ENCODE measurements at regions not wholly inside any gene's neighbourhood (a gene's known extent, or its start where the extent isn't known, plus 50 kb on each side); places are given as distances from the start of the nearest gene placed in this dataset.

DNA sequence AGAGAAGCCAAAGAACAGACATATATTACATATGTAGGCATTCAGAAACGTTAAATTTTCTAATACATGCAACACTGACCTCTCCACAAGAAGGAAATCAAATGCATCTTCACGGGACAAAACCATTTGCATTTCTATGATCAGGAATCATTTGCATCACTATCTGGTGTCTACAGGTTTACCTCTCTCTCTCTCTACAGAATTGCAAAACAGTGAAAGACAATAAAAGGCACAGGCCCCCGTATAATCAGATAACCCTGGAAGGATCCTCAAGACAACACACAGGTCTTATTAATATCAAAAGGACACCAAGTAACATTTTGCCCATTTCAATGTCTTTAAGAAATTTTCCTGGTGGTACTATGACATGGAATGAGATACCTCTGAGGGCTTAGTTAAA lies 306.3 kb downstream of the GPAM start:
- TF ChIP-seq, protein P1, sequence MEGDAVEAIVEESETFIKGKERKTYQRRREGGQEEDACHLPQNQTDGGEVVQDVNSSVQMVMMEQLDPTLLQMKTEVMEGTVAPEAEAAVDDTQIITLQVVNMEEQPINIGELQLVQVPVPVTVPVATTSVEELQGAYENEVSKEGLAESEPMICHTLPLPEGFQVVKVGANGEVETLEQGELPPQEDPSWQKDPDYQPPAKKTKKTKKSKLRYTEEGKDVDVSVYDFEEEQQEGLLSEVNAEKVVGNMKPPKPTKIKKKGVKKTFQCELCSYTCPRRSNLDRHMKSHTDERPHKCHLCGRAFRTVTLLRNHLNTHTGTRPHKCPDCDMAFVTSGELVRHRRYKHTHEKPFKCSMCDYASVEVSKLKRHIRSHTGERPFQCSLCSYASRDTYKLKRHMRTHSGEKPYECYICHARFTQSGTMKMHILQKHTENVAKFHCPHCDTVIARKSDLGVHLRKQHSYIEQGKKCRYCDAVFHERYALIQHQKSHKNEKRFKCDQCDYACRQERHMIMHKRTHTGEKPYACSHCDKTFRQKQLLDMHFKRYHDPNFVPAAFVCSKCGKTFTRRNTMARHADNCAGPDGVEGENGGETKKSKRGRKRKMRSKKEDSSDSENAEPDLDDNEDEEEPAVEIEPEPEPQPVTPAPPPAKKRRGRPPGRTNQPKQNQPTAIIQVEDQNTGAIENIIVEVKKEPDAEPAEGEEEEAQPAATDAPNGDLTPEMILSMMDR (IDR thresholded peaks at IDR 0.05; ENCODE audit: low read depth, low read length, missing control alignments): no peak
- no peak for DNase-seq (ENCODE audit: low read depth)
- no peak overlapping the region for H3K4me3 ChIP-seq (ENCODE audit: low read depth, low read length)

DNA sequence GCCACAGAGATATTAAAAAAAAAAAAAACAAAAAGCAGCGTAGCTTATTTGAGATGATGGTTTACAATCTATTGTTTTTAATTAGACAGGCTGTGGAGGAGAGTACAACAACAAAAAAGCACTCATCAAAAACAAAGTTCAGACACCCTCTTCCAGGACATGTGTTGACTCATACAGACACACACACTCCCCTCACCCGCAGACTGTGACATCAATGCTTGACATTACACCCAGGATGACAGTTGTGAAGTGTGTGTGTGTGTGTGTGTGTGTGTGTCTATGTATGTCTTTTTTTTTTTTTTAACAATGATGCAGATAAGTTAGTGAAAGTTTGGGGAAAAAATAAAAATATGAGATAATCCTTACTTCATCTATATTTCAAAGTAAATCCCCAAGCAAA lies 303.6 kb downstream of the GPAM start:
- TF ChIP-seq, protein P1 (IDR thresholded peaks at IDR 0.05; ENCODE audit: low read depth, low read length, missing control alignments): no peak
- no peak for DNase-seq (ENCODE audit: low read depth)
- no peak overlapping the region for H3K4me3 ChIP-seq (ENCODE audit: low read depth, low read length)

DNA sequence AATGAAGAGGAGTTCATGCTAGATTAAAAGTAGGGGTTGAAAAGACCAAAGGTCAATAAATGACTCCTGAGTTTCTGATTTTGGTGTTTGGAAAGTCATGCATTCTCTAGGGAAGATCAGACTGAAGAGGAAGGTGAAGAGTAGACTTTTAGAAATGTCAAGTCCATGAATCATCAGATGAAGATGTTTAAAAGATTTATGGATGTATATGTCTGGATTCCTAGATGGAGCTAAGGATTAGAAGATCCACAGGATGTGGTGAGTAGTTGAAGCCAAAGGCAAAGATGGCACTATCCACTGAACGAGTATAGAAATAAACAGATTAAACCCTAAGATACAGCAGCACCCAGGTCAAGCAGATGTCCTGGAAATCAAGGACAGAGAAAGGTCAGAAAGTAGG lies 298.5 kb downstream of the GPAM start:
- DNase-seq (ENCODE audit: low read depth): no peak
- TF ChIP-seq, protein P1 (IDR thresholded peaks at IDR 0.05; ENCODE audit: low read depth, low read length, missing control alignments): no peak
- no peak overlapping the region for H3K4me3 ChIP-seq (ENCODE audit: low read depth, low read length)

DNA sequence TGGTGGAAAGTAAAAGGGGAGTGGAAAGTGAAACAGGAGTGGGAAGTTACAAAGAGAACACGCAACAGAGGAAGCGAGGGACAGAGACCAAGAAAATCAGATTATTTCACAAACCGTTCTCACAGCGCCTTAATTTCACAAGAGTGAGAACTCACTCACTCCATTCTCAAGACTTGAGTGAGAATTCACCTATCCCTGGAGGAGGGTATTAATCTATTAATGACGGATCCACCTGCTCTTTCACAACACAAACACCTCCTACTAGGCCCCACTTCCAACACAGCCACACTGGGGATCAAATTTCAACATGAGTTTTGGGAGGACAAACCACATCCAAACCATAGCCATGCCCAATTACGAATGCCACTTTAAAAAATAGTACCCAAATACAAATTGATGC lies 297.6 kb downstream of the GPAM start:
- DNase-seq (ENCODE audit: low read depth): no peak
- TF ChIP-seq, protein P1 (IDR thresholded peaks at IDR 0.05; ENCODE audit: low read depth, low read length, missing control alignments): no peak
- no peak overlapping the region for H3K4me3 ChIP-seq (ENCODE audit: low read depth, low read length)

DNA sequence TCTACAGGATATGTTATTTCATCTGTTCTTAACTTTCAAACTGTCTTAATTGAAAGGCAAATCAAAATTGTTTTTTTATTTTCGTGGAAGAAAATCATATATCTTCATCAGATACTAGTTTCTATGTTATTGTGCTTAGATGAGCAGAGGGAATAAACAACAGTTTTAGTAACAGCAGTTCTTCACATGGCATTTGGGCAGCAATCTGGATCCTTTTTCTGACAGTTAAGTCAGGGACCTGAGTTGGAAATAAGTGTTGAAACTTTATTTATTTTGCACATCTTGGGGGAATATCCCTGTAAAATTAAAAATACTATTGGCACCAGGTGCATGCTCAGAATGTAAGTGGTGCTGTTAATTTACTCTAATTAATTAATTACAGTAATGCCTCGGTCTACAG lies 296.3 kb downstream of the GPAM start:
- no peak for DNase-seq (ENCODE audit: low read depth)
- TF ChIP-seq, protein P1 (IDR thresholded peaks at IDR 0.05; ENCODE audit: low read depth, low read length, missing control alignments): no peak
- H3K4me3 ChIP-seq (ENCODE audit: low read depth, low read length): no peak overlapping the region

DNA sequence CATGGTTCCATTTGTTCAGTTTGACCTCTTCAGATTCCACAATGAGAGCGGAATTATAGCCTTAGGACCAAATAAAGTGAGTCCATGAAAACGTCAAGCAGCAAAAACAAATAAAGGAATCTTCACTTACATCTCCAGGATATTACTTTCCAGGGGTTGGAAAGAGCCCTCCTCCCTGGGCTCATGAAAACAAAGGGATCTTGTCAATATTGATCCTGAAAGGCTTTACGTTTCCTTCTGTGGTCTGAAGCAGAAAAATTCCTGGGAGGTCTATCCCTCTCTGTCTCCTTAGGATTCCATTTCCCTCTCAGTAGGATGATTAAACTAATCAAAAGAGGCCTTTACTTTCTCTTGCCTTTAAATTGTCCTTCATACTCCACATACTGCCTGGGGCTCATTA lies 293.5 kb downstream of the GPAM start:
- H3K4me3 ChIP-seq (ENCODE audit: low read depth, low read length): no peak overlapping the region
- DNase-seq (ENCODE audit: low read depth): no peak

DNA sequence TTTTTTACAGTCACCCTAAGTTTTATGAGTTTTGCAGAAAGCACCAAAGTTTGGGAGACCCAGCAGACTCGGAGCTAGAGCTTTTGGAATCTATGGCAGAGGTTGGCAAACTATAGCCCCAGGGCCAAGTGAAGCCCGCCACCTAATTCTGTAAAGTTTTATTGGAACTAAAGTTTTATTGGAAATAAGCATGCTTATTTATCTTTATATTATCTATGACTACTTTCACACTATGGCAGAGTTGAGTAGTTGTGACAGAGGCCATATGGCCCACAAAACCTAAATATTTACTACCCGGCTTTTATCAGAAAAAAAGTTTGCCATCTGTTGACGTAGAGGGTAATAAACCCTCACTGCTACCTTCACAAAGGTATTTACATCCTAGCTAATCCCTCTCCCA lies 267.6 kb downstream of the GPAM start:
- no peak for DNase-seq (ENCODE audit: low read depth)
- TF ChIP-seq, protein P1 (IDR thresholded peaks at IDR 0.05; ENCODE audit: low read depth, low read length, missing control alignments): no peak
- no peak overlapping the region for H3K4me3 ChIP-seq (ENCODE audit: low read depth, low read length)

More for the DNA sequence above, 293.5 kb downstream of the GPAM start:
- TF ChIP-seq, protein P1 (IDR thresholded peaks at IDR 0.05; ENCODE audit: low read depth, low read length, missing control alignments): no peak

Data from GM12864 (cell line).